Right atrium auricular region (tissue), 2 donors: ENCODE measurements at regions not wholly inside any gene's neighbourhood (a gene's known extent, or its start where the extent isn't known, plus 50 kb on each side); places are given as distances from the start of the nearest gene placed in this dataset.

Source experiments
- DNase-seq: peaks from one replicate; pipeline ENCODE4 v3.0.0-alpha.2; 2019; ENCODE audit warnings: low spot score
- H3K27ac ChIP-seq, 2 donors: fragments of 200-600 bp; sonication (generic); 1 replicate in 1 of 2; 2 replicates in 1 of 2; pipeline ENCODE4 v1.5.1; 2016 to 2019
- H3K27me3 ChIP-seq, 2 donors: fragments of 200-600 bp; sonication (generic); one replicate each; pipeline versions ENCODE4 v1.5.1 to v1.6.0; 2017 to 2019
- H3K36me3 ChIP-seq: fragments of 200-600 bp; sonication (generic); one replicate; pipeline ENCODE4 v1.5.1; 2016
- H3K4me1 ChIP-seq, 2 donors: fragments of 200-600 bp; sonication (generic); one replicate each; pipeline versions ENCODE4 v1.5.1 to v1.6.0; 2017 to 2019
- H3K4me3 ChIP-seq, 2 donors: fragments of 200-600 bp; sonication (generic); 1 replicate in 1 of 2; 2 replicates in 1 of 2; pipeline ENCODE4 v1.5.1; 2017 to 2019; ENCODE audit warnings: mild to moderate bottlenecking in 1 of 2, moderate library complexity in 1 of 2
- H3K9me3 ChIP-seq, 2 donors: fragments of 200-600 bp; sonication (generic); one replicate each; pipeline ENCODE4 v1.5.1; 2019
- TF ChIP-seq, protein P1 (sequence below), 2 donors: fragments of 200-600 bp; sonication (generic); IDR thresholded peaks; one replicate each; pipeline ENCODE4 v1.5.1; 2019; ENCODE audit warnings: antibody characterized with exemption in 2 of 2

DNA sequence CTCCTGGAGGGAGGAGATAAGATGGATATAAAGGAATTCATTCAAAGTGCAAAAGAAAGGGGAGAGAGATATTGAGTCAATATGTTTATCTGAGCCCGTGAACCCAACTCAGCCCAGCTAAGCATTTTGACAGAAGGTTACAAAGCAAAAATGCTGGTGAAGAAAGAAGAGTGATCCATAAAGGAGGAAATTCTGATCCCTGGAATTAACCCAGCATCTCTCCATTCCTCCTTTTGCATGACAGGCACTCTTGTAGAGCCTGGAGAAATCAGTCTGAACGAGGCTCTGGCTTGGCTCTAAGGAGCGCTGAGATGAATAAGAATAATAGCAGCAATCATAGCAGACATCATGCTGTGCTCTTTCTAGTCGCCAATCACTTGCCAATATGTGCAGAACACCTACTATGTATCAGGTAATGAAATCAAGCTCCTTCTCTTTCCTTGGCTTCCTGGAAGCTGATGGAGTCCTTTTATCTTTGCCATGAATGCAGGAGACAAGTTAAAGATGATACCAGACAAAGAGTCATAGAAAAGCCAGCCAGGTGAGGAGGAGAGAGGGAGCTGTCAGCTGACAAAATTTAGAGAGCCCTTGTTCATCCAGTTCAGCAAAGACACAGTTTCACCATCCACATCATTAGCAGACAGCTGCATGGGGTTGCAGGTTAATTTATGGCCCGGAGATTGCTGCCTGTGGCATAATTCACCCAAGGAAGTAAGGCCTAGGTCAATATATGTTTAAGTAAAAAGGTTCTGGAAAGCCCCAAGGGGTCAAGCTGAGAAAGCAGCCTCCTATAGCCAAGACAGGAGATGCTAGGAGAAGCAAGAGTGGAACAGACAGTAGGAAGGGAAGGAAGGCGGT, 476.5 kb upstream of the TBX3 start:
- no peak for DNase-seq
- Histone ChIP-seq H3K27ac (no peak overlapping the region), H3K4me3 (no peak overlapping the region), H3K27me3 (no peaks in the 10 kb centered on the region), H3K4me1 (no peaks in the 10 kb centered on the region), H3K9me3 (no peaks in the 10 kb centered on the region), H3K36me3 (no peaks in the 10 kb centered on the region)
- TF ChIP-seq, protein P1, sequence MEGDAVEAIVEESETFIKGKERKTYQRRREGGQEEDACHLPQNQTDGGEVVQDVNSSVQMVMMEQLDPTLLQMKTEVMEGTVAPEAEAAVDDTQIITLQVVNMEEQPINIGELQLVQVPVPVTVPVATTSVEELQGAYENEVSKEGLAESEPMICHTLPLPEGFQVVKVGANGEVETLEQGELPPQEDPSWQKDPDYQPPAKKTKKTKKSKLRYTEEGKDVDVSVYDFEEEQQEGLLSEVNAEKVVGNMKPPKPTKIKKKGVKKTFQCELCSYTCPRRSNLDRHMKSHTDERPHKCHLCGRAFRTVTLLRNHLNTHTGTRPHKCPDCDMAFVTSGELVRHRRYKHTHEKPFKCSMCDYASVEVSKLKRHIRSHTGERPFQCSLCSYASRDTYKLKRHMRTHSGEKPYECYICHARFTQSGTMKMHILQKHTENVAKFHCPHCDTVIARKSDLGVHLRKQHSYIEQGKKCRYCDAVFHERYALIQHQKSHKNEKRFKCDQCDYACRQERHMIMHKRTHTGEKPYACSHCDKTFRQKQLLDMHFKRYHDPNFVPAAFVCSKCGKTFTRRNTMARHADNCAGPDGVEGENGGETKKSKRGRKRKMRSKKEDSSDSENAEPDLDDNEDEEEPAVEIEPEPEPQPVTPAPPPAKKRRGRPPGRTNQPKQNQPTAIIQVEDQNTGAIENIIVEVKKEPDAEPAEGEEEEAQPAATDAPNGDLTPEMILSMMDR (IDR thresholded peaks at IDR 0.05) = no peak

DNA sequence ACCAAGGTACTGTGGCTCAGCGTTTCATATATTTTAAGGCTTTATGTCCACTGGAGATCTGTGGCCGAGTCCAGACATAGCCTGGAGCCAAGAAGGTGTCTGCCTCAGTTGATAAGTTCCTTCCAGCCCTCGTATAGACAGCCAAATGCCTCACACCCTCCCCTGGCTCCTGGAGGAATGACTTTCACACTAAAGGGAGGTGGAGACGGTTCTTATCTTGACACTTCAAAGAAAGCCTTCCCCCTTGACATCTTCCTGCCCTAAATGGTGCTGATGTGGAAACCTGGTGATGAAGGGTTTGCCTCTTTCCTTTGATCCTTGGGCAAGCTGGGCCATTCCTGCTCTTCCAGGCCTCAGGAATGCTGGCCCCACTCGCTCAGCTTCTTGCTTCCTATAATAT, 474.8 kb upstream of the TBX3 start:
- no peak overlapping the region for H3K4me3 ChIP-seq
- H3K27ac ChIP-seq = no peak overlapping the region
- TF ChIP-seq, protein P1 (IDR thresholded peaks at IDR 0.05) = no peak
- no peak for DNase-seq
- H3K36me3 ChIP-seq = no peaks in the 10 kb centered on the region
- H3K4me1 ChIP-seq = no peaks in the 10 kb centered on the region
- H3K9me3 ChIP-seq = no peaks in the 10 kb centered on the region
- no peaks in the 10 kb centered on the region for H3K27me3 ChIP-seq

DNA sequence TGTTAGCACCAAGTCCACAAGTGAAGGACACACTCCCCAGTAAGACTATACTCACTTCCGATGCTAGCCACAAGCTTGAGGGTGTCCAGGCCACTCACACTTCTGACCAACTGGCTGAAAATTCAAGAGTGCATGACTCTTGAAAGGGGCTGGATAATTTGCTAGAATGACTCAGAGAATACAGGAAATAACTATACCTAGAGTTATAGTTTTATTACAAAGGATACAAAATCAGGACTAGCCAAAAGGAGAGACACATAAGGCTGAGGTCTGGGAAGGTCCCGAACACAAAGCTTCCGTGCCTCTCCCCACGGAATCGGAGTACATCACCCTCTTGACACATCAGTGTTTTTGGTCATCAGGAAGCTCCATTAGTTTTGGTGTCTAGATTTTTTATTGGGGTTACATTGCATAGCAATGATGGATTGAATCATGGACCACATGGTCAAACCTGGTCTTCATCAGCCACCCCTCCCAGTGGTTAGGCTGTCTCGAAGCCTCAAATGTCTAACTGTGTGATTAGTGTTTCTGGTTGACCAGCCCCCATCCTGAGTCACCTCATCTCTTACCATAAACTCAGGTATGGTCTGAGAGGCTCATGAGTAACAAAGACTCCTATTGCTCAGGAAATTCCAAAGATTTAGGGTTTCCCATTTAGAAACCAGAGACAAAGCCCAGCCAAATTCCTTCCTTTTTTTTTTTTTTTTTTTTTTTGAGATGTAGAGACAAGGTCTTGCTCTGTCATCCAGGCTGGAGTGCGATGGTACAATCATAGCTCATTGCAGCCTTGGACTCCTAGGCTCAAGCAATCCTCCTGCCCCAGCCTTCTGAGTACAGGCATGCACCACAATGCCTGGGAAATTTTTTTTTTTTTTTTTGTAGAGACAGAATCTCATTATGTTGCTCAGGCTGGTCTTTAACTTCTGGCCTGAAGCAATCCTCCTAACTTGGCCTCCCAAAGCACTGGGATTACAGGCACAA, 472.0 kb upstream of the TBX3 start:
- DNase-seq = no peak
- Histone ChIP-seq H3K4me3 (no peak overlapping the region), H3K27me3 (no peaks in the 10 kb centered on the region), H3K27ac (no peak overlapping the region), H3K9me3 (no peaks in the 10 kb centered on the region), H3K4me1 (no peaks in the 10 kb centered on the region), H3K36me3 (no peaks in the 10 kb centered on the region)
- TF ChIP-seq, protein P1 (IDR thresholded peaks at IDR 0.05) = no peak

DNA sequence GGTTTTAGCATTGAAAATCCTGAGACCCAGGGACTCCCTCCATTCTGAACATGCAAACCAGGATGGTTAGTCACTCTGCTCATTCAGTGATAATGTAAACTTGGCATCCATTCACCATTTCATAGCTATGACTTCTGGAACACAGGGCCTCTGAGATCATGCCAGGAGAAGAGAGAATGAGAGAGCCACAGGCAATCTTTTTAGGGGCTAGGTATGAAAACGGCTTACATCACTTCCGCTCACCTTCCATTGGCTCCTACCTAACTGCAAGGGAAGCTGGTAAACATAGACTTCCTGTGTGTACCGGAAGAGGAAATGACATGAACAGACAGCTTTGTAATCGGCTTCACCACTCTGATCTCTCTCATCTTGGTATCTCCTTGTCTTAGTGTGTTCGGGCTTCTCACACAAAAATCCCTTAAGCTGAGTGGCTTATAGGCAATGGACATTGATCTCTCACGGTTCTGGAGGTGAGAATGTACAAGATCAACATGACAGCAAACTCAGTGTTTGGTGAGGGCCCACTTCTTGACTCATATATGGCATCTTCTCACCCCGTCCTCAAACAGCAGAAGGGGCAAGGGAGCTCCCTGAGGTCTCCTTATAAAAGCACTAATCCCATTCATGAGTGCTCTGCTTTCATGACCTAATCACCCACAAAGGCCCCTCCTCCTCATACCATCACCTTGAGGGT, 465.9 kb upstream of the TBX3 start:
- no peaks in the 10 kb centered on the region for H3K9me3 ChIP-seq
- H3K36me3 ChIP-seq = no peaks in the 10 kb centered on the region
- no peak for DNase-seq
- no peak overlapping the region for H3K27ac ChIP-seq
- no peaks in the 10 kb centered on the region for H3K27me3 ChIP-seq
- no peaks in the 10 kb centered on the region for H3K4me1 ChIP-seq
- H3K4me3 ChIP-seq = no peak overlapping the region
- TF ChIP-seq, protein P1 (IDR thresholded peaks at IDR 0.05) = no peak

DNA sequence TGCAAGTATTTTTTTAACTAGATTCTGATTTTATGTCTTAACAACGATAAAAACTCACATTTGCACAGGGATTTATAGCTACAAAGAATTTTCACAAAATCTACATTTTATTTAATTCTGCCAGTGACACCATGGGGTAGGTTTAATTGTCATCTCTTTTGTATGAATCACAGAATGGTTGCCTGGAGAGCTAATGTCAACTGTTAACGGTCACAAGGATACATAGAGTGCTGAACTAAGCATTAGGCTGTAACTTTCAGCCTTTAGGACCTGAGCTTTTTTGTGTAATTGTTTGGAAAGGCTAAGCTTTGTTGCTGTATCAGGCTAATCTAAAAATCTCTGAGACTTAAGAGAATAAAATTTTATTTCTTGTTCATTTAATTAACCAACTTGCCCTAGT, 465.3 kb upstream of the TBX3 start:
- Histone ChIP-seq H3K4me3 (no peak overlapping the region), H3K27ac (no peak overlapping the region), H3K27me3 (no peaks in the 10 kb centered on the region), H3K4me1 (no peaks in the 10 kb centered on the region), H3K36me3 (no peaks in the 10 kb centered on the region), H3K9me3 (no peaks in the 10 kb centered on the region)
- TF ChIP-seq, protein P1 (IDR thresholded peaks at IDR 0.05) = no peak
- no peak for DNase-seq
